ENCODE measurements at regions not wholly inside any gene's neighbourhood (a gene's known extent, or its start where the extent isn't known, plus 50 kb on each side); places are given as distances from the start of the nearest gene placed in this dataset.

- TF ChIP-seq CTCF (conservative IDR thresholded peaks at IDR 0.05; ENCODE audit: low read depth, low read length), result no peak
- TF ChIP-seq EZH2 (IDR thresholded peaks at IDR 0.05; ENCODE audit: borderline replicate concordance, low read depth, low read length, poor library complexity, severe bottlenecking), result no peak
These were observed 73.3 kb downstream of the CRLF2 start for GRCh38 chrX:1139185-1139500.

Measured in A673 (cell line).